ENCODE measurements at regions not wholly inside any gene's neighbourhood (a gene's known extent, or its start where the extent isn't known, plus 50 kb on each side); places are given as distances from the start of the nearest gene placed in this dataset.
A peak's percentile ranks its signal among the peaks of the same experiment; 100 is the strongest.

GRCh38 chr2:142745691-142746090, 131.8 kb upstream of the KYNU start:
- Histone ChIP-seq H3K4me3 (ENCODE audit: low read depth in 1 of 3, low read length in 3 of 3) (no peak overlapping the region), H3K27ac (ENCODE audit: low read depth in 1 of 2, low read length in 2 of 2) (no peak overlapping the region), H3K27me3 (ENCODE audit: control insufficient read depth in 4 of 4, insufficient read depth in 4 of 4, low read length in 3 of 4) (no peaks in the 10 kb centered on the region), H3K36me3 (ENCODE audit: control insufficient read depth in 4 of 4, insufficient read depth in 3 of 4, low read depth in 1 of 4, low read length in 3 of 4) (no peaks in the 10 kb centered on the region), H3K9ac (ENCODE audit: low read depth in 1 of 2, low read length in 2 of 2) (no peak overlapping the region), H3K9me3 (ENCODE audit: control insufficient read depth in 4 of 4, low read length in 3 of 4) (peaks cover 0 to 2% (median 0%) of the 10 kb centered on the region in 4 donors), H3K4me1 (ENCODE audit: control insufficient read depth in 4 of 4, insufficient read depth in 4 of 4, low read length in 3 of 4) (peaks cover 0 to 4% (median 3%) of the 10 kb centered on the region in 4 donors)
- 25% methylated on average over 4 of the region's 4 CpGs for WGBS
- DNase-seq (ENCODE audit: low spot score), result no peak
- peak in 1 of 2 donors; percentile 61 for TF ChIP-seq HNF4A (conservative IDR thresholded peaks at IDR 0.05)
- peak in 1 of 2 donors; percentile 76 for TF ChIP-seq JUND (IDR thresholded peaks at IDR 0.05)
- TF ChIP-seq YY1 (IDR thresholded peaks at IDR 0.05), result peak; percentile 22
- TF ChIP-seq FOXA2 (IDR thresholded peaks at IDR 0.05), result no peak
- TF ChIP-seq EGR1 (IDR thresholded peaks at IDR 0.05; ENCODE audit: low read depth in 2 of 2), result no peak
- TF ChIP-seq TAF1 (conservative IDR thresholded peaks at IDR 0.05), result no peak
- peak; percentile 7 to 64 for TF ChIP-seq RXRA (IDR thresholded peaks at IDR 0.05)
- peak in 1 of 2 donors; percentile 9 for TF ChIP-seq RAD21 (IDR thresholded peaks at IDR 0.05)
- TF ChIP-seq NR2F2 (IDR thresholded peaks at IDR 0.05), result peak; percentile 17

- WGBS, result 90% methylated on average over 5 of the region's 5 CpGs
- H3K36me3 ChIP-seq (ENCODE audit: control insufficient read depth in 4 of 4, insufficient read depth in 3 of 4, low read depth in 1 of 4, low read length in 3 of 4), result no peaks in the 10 kb centered on the region
- no peak overlapping the region for H3K4me3 ChIP-seq (ENCODE audit: low read depth in 1 of 3, low read length in 3 of 3)
- H3K27me3 ChIP-seq (ENCODE audit: control insufficient read depth in 4 of 4, insufficient read depth in 4 of 4, low read length in 3 of 4), result no peaks in the 10 kb centered on the region
- H3K4me1 ChIP-seq (ENCODE audit: control insufficient read depth in 4 of 4, insufficient read depth in 4 of 4, low read length in 3 of 4), result peaks cover 0 to 2% (median 0%) of the 10 kb centered on the region in 4 donors
- TF ChIP-seq TAF1 (conservative IDR thresholded peaks at IDR 0.05), result no peak
- no peak for TF ChIP-seq ATF3 (IDR thresholded peaks at IDR 0.05)
- no peak for TF ChIP-seq GABPA (IDR thresholded peaks at IDR 0.05 in 1 of 2, conservative IDR thresholded peaks at IDR 0.05 in 1 of 2)
- TF ChIP-seq NR2F2 (IDR thresholded peaks at IDR 0.05), result no peak
- TF ChIP-seq, protein P1, sequence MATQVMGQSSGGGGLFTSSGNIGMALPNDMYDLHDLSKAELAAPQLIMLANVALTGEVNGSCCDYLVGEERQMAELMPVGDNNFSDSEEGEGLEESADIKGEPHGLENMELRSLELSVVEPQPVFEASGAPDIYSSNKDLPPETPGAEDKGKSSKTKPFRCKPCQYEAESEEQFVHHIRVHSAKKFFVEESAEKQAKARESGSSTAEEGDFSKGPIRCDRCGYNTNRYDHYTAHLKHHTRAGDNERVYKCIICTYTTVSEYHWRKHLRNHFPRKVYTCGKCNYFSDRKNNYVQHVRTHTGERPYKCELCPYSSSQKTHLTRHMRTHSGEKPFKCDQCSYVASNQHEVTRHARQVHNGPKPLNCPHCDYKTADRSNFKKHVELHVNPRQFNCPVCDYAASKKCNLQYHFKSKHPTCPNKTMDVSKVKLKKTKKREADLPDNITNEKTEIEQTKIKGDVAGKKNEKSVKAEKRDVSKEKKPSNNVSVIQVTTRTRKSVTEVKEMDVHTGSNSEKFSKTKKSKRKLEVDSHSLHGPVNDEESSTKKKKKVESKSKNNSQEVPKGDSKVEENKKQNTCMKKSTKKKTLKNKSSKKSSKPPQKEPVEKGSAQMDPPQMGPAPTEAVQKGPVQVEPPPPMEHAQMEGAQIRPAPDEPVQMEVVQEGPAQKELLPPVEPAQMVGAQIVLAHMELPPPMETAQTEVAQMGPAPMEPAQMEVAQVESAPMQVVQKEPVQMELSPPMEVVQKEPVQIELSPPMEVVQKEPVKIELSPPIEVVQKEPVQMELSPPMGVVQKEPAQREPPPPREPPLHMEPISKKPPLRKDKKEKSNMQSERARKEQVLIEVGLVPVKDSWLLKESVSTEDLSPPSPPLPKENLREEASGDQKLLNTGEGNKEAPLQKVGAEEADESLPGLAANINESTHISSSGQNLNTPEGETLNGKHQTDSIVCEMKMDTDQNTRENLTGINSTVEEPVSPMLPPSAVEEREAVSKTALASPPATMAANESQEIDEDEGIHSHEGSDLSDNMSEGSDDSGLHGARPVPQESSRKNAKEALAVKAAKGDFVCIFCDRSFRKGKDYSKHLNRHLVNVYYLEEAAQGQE (IDR thresholded peaks at IDR 0.05), result no peak
- no peak for TF ChIP-seq RXRA (IDR thresholded peaks at IDR 0.05)
- no peak for TF ChIP-seq HNF4G (IDR thresholded peaks at IDR 0.05)
- no peak for TF ChIP-seq SP1 (IDR thresholded peaks at IDR 0.05)
- no peak for TF ChIP-seq CTCF (IDR thresholded peaks at IDR 0.05; ENCODE audit: low read depth, low read length, missing input control)
- TF ChIP-seq, protein P2, sequence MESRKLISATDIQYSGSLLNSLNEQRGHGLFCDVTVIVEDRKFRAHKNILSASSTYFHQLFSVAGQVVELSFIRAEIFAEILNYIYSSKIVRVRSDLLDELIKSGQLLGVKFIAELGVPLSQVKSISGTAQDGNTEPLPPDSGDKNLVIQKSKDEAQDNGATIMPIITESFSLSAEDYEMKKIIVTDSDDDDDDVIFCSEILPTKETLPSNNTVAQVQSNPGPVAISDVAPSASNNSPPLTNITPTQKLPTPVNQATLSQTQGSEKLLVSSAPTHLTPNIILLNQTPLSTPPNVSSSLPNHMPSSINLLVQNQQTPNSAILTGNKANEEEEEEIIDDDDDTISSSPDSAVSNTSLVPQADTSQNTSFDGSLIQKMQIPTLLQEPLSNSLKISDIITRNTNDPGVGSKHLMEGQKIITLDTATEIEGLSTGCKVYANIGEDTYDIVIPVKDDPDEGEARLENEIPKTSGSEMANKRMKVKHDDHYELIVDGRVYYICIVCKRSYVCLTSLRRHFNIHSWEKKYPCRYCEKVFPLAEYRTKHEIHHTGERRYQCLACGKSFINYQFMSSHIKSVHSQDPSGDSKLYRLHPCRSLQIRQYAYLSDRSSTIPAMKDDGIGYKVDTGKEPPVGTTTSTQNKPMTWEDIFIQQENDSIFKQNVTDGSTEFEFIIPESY (IDR thresholded peaks at IDR 0.05), result no peak
- no peak for TF ChIP-seq JUND (IDR thresholded peaks at IDR 0.05)
- no peak for TF ChIP-seq YY1 (IDR thresholded peaks at IDR 0.05)
- no peak for TF ChIP-seq FOXA1 (IDR thresholded peaks at IDR 0.05)
- no peak for TF ChIP-seq EGR1 (IDR thresholded peaks at IDR 0.05; ENCODE audit: low read depth in 2 of 2)
- TF ChIP-seq FOXA2 (IDR thresholded peaks at IDR 0.05), result no peak
- no peak for TF ChIP-seq HNF4A (conservative IDR thresholded peaks at IDR 0.05)
- TF ChIP-seq MAX (IDR thresholded peaks at IDR 0.05), result no peak
- H3K27ac ChIP-seq (ENCODE audit: low read depth in 1 of 2, low read length in 2 of 2), result no peak overlapping the region
- peaks cover 0 to 2% (median 0%) of the 10 kb centered on the region in 4 donors for H3K9me3 ChIP-seq (ENCODE audit: control insufficient read depth in 4 of 4, low read length in 3 of 4)
- no peak for DNase-seq (ENCODE audit: low spot score)
- no peak overlapping the region for H3K9ac ChIP-seq (ENCODE audit: low read depth in 1 of 2, low read length in 2 of 2)
These were observed 134.9 kb upstream of the KYNU start for GRCh38 chr2:142742371-142743214.
